ENCODE measurements at regions not wholly inside any gene's neighbourhood (a gene's known extent, or its start where the extent isn't known, plus 50 kb on each side); places are given as distances from the start of the nearest gene placed in this dataset.

GRCh38 chr7:46880508-46881196 is 701.3 kb downstream of the TNS3 start:
- TF ChIP-seq POLR2A (IDR thresholded peaks at IDR 0.05) (no peak), CTCF (IDR thresholded peaks at IDR 0.05) (no peak)
